ENCODE measurements at regions not wholly inside any gene's neighbourhood (a gene's known extent, or its start where the extent isn't known, plus 50 kb on each side); places are given as distances from the start of the nearest gene placed in this dataset.

- WGBS (ENCODE audit: extremely low coverage, insufficient read length, low lambda C conversion rate), result no CpG with 5 or more reads among the region's 1 CpG
- no peaks in the 10 kb centered on the region for H3K9me3 Mint-ChIP-seq
- no peaks in the 10 kb centered on the region for H3K79me1 ChIP-seq (ENCODE audit: insufficient read depth, low read depth, low read length, poor library complexity, severe bottlenecking)
Observed at GRCh38 chr3:21806733-21807132, 55.7 kb upstream of the ZNF385D start.

More at GRCh38 chr3:21806733-21807132, 55.7 kb upstream of the ZNF385D start:
- Histone ChIP-seq H2AFZ (ENCODE audit: low read length) (no peak overlapping the region), H3K4me2 (ENCODE audit: insufficient read depth, insufficient read length, low read length) (no peak overlapping the region), H3K56ac (ENCODE audit: insufficient read length, low read depth, low read length) (no peak overlapping the region), H3K27me3 (ENCODE audit: insufficient read depth, low read length) (no peaks in the 10 kb centered on the region), H4K8ac (replicated peaks; ENCODE audit: insufficient read length, low read depth, low read length) (no peak overlapping the region), H2BK12ac (ENCODE audit: insufficient read length, low read depth, low read length) (no peak overlapping the region), H2BK15ac (ENCODE audit: low read depth, low read length) (no peak overlapping the region), H3K18ac (ENCODE audit: insufficient read length, low read depth, low read length) (no peak overlapping the region), H3K23me2 (ENCODE audit: insufficient read length, low read depth, low read length, poor library complexity, severe bottlenecking) (no peaks in the 10 kb centered on the region), H3K27ac (ENCODE audit: insufficient read length, low read depth, low read length) (no peak overlapping the region), H2BK120ac (ENCODE audit: low read depth, low read length, poor library complexity, severe bottlenecking) (no peak overlapping the region), H2BK5ac (ENCODE audit: insufficient read length, low read length) (no peak overlapping the region), H4K20me1 (ENCODE audit: control insufficient read depth, insufficient read depth, insufficient read length) (no peaks in the 10 kb centered on the region), H4K91ac (ENCODE audit: insufficient read length, low read depth, low read length) (no peak overlapping the region), H3T11ph (ENCODE audit: low read length) (no peak overlapping the region), H3K14ac (ENCODE audit: insufficient read depth, low read length) (no peak overlapping the region), H3K9ac (ENCODE audit: extremely low read depth, insufficient read length, low read length) (no peak overlapping the region), H2AK5ac (ENCODE audit: insufficient read length, low read length) (no peak overlapping the region), H4K5ac (ENCODE audit: insufficient read length, low read depth, low read length) (no peak overlapping the region), H2BK20ac (ENCODE audit: low read depth, low read length, poor library complexity, severe bottlenecking) (no peak overlapping the region), H3K79me2 (ENCODE audit: insufficient read depth, low read length) (no peaks in the 10 kb centered on the region), H3K4me1 (ENCODE audit: insufficient read depth, low read length) (no peaks in the 10 kb centered on the region), H3K9me3 (ENCODE audit: control insufficient read depth, low read depth, low read length) (no peaks in the 10 kb centered on the region), H3K4ac (ENCODE audit: low read depth, low read length) (no peak overlapping the region), H3K23ac (ENCODE audit: insufficient read length, low read depth, low read length) (no peak overlapping the region)
- TF ChIP-seq CTCF (conservative IDR thresholded peaks at IDR 0.05), result no peak
- Mint-ChIP-seq H3K36me3 (ENCODE audit: insufficient read depth in 1 of 3, low read depth in 3 of 3) (no peaks in the 10 kb centered on the region), H3K27ac (no peak overlapping the region), H3K27me3 (ENCODE audit: low read depth) (no peaks in the 10 kb centered on the region), H3K4me1 (no peaks in the 10 kb centered on the region), H3K4me3 (no peak overlapping the region)
- no peak for DNase-seq
